HG03066 (cell line): ENCODE measurements at regions not wholly inside any gene's neighbourhood (a gene's known extent, or its start where the extent isn't known, plus 50 kb on each side); places are given as distances from the start of the nearest gene placed in this dataset.
"Not testable (repeated sequence)": the region's sequence is repeated elsewhere in the genome, so short reads cannot be mapped to it uniquely, and the experiment has no call there.

Experiments used
- ATAC-seq: cut with Tn5 transposase; IDR thresholded peaks from one replicate; pipeline ENCODE4 v1.9.1; 2021; ENCODE audit warnings: low read depth; ENCODE audit not compliant: unreplicated experiment

- ATAC-seq, result no peak
Measured at GRCh38 chr1:178020968-178021640, 51.2 kb upstream of the SEC16B start.

DNA sequence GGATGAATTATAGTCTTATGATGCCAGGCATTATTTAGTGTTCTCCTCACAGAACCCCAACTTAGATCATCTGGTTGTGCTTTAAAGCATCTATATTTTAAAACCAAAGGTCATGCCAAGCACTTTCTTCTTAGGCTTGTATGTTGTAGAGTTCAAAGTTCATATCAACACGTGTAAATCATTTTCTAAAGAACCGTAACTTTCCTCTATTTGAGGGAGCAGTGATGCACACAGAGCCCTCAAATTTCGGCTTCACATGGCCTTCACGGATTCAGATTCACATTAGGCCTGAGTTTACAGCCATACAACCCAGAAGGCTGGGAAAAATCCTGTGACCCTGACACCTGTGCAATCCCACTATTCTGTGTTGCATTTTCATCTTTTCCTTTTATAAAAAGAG lies 52.1 kb upstream of the SEC16B start:
- ATAC-seq, result no peak

DNA sequence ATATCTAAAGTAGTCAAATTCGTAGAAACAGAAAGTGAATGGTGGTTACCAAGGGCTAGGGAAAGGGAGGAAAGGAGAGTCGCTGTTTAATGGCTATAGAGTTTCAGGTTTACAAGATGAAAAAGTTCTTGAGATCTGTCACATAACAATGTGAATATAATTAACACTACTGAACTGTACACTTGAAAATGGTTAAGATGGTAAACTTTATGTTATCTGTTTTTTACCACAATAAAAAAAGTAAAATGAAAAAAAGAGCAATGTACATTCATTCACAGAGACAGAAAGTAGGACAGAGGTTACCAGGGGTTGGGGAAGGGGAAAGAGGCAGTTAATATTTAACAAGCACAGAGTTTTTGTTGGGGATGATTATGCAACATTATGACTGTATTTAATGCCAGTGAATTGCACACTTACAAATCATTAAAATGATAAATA lies 53.3 kb upstream of the SEC16B start:
- ATAC-seq, result no peak

DNA sequence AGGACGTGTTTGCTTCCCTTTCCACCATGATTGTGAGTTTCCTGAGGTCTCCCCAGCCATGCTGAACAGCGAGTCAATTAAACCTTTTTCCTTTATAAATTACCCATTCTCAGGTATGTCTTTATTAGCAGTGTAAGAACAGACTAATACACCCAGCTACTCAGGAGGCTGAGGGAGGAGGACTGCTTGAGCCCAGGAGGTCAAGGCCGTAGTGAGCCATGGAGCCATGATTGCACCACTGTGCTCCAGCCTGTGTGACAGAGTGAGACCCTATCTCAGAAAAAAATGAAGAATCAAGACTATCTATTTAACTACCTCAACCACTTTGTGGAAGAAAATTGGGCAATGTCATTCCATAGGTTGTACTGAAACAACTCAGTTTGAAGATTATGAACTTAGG lies 54.6 kb upstream of the SEC16B start:
- no peak for ATAC-seq

DNA sequence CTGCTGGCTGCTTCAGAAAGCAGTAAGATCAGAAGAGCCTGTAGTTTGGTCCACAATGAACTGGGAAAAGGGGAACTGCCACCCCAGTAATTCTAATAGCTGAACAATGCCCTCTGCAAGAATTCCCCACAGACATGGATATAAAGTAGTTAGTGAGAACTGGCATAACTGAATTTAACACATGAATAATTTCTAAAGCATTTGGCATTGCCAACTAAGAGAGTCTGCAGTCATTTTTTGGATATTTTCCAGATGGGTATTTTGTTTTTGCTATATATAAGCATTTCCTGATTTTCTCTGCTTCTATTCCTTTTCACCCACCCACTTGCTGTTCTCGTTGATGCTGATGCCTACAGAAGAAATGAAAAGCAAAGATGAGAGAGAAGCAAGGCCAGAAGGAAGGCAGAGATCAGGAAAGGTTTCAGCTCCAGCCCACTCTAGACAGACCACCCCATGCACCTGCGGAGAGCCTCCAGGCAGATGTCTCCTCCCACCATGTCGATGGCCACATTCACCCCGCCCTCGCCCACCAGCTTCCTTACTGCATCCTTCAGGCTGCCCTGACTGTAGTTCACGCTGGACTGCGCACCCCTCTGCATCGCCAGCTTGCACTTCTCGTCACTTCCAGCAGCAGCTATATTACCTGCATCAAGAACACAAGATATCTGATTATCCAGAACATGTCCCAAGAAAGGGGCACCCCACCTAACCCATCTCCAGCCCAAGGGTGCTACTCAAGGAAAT lies 55.9 kb upstream of the SEC16B start:
- no peak for ATAC-seq

DNA sequence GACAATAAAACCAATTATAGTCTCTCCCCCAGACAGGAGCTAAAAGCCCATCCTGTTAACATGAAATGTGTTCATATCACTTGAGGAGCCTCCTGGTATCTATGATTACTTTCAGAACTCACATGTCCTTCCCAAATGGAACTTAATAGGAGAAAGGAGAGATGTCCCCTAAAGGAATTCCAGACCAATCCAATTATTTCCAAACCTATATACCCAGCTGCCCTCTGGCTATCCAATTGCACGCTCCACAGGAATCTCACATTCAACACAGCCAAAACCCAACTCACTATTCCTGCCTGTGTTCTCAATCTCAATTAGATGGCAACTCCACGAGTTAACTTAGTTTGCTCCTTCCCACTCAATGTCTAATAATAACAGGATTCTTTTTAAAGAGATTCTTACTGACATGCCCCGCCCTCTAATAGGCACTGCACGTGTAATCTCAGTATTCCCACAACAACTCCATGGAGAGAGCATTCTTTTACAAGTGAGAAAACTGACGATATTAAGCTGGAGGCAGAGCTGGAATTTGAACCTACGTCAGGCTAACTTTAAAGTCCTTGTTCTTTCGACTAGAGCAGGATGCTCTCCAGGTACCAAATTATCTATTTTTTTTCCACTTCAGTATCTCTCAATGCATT lies 59.1 kb upstream of the SEC16B start:
- ATAC-seq, result no peak

DNA sequence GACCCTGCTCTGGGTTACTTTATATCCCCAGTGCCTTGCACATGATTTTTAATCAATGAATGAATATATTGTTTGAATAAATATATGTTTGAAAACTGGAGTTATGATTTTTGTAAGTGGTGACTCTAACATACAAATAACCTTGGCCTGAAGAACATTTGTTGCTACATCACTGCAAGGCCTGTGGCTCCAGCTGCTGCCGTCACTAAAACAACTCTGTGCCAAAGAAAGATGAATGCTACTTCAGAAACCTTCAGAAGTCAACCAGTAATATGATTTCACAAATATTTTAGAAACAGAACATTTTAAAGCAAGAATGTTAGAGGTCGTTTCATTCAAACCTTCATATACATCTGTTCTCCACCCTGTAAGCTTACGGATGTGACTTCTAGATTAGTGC lies 60.6 kb upstream of the SEC16B start:
- no peak for ATAC-seq

- peak; percentile 82 for ATAC-seq
Measured at GRCh38 chr1:178031856-178032320, 62.0 kb upstream of the RASAL2 start.

DNA sequence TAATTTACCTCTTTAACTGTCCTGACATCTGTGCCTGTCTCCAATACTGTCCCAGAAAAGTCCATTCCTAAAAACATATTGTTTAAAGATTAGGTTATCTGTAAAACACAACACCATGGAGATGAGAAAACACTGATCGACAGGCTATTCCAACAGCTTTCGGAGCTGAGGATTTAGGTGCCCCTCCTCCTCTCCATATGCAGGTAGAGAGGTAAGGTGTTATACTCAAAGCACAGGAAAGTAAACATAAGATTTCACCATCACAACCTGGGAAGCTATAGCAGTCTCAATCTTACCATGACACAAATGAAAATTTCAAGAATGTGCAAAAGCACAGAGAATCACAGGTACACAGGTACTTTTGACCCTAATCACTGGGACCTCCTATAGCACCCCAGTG lies 60.9 kb upstream of the RASAL2 start:
- ATAC-seq, result no peak

DNA sequence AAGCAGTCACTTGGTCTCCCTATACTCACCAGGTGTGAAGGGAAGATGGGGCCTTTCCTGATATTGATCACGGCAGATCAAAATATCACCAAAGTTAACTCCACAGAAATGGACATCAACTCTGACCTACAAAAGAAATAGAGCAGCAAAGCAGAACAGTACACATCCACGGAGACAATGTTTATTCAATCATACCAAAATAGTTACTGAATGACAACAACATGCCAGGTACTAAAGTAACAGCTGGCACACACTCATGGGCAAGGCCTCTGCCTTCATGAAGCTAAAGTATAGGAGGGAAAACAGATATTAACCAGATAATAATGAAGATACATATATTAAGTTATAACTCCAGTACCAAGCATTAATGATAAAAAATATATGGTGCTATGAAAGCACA lies 59.2 kb upstream of the RASAL2 start:
- ATAC-seq, result no peak

DNA sequence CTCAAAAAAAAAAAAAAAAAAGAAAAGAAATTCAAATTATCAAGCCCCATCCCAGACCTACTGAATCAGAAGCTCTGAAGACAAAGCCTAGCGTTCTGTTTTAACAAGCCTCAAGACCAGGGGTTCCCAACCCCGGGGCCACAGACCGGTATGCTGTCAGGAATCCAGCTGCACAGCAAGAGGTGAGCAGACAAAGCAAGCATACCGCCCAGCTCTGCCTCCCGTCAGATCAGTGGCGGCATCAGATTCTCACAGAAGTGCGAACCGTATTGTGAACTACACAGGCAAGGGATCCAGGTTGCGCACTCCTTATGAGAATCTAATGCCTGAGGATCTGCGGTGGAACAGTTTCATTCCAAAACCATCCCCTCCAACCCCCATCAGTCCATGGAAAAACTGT lies 57.8 kb upstream of the RASAL2 start:
- ATAC-seq, result no peak

GRCh38 chr1:178037510-178038253 lies 56.2 kb upstream of the RASAL2 start:
- ATAC-seq, result no peak

DNA sequence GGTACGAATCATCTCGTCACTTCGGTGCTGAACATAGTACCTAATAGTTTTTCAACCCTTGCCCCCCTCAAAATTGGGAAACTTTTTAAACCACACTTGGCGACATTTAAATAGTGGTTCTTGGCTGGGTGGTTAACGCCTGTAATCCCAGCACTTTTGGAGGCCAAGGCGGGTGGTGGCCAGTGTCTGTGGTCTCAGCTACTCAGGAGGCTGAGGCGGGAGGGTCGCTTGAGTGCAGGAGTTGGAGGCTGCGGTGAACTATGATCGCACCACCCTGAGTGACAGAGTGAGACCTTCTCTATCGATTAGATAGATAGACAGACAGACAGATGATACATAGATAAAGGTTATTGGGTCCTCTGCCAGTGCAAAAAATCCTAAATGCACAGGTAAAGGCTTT lies 55.5 kb upstream of the RASAL2 start:
- ATAC-seq, result no peak

DNA sequence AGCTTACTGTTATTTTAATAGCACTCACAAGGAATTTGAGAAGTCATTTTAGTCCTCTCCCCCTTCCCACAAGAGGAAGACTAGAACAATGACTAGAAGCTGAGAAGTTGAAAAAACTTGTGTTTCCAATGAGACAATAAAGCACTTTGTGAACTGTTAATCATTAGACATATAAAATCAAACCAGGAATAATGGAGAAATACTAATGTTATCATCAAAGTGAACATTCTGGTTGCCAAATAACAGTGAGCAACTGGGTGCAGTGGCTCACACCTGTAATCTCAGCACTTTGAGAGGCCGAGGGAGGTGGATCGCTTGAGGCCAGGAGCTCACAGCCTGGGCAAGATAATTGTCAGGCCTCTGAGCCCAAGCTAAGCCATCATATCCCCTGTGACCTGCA lies 54.0 kb upstream of the RASAL2 start:
- ATAC-seq, result no peak

DNA sequence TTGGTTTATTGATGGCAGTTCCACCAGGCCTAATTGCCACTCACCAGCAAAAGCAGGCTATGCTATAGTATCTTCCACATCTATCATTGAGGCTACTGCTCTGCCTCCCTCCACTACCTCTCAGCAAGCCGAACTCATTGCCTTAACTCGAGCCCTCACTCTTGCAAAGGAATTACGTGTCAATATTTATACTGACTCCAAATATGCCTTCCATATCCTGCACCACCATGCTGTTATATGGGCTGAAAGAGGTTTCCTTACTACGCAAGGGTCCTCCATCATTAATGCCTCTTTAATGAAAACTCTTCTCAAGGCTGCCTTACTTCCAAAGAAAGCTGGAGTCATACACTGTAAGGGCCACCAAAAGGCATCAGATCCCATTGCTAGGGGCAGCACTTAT lies 50.0 kb upstream of the RASAL2 start:
- not testable (repeated sequence) for ATAC-seq
